Activated naive CD8-positive, alpha-beta T cell treated with anti-CD3 and anti-CD28 coated beads, Interleukin-2, amount 10 ng/mL, durations not matched to agents 7 days and 5 days (primary cell): ENCODE measurements at regions not wholly inside any gene's neighbourhood (a gene's known extent, or its start where the extent isn't known, plus 50 kb on each side); places are given as distances from the start of the nearest gene placed in this dataset.
A peak's percentile ranks its signal among the peaks of the same experiment; 100 is the strongest.

Experiments used
- ATAC-seq: fragments of 150-1000 bp; cut with Tn5 transposase; one replicate; pipeline ENCODE4 v1.10.0; 2021; ENCODE audit warnings: low read depth, moderate library complexity
- POLR2A ChIA-PET: fragments of 350-600 bp; sonication (Branson Sonifier 250); formaldehyde crosslinking; loops from one replicate; lab custom pipeline; 2021; ENCODE audit warnings: antibody characterized with exemption; lab: Charles Lee
- DNase-seq: peaks from one replicate; pipeline ENCODE4 v3.0.0; 2021
- H3K27ac Mint-ChIP-seq: one replicate; pipeline ENCODE4 v1.8.0; 2022; ENCODE audit warnings: mild to moderate bottlenecking, mixed read lengths
- H3K27me3 Mint-ChIP-seq: one replicate; pipeline ENCODE4 v1.8.0; 2022; ENCODE audit warnings: mild to moderate bottlenecking, moderate library complexity, mixed read lengths
- H3K36me3 Mint-ChIP-seq: one replicate; pipeline ENCODE4 v1.8.0; 2021; ENCODE audit warnings: mild to moderate bottlenecking, mixed read lengths
- H3K4me1 Mint-ChIP-seq: one replicate; pipeline ENCODE4 v1.8.0; 2021; ENCODE audit warnings: mixed read lengths
- H3K4me3 Mint-ChIP-seq: one replicate; pipeline ENCODE4 v1.8.0; 2022; ENCODE audit warnings: mild to moderate bottlenecking, moderate library complexity, mixed read lengths
- H3K9me3 Mint-ChIP-seq: one replicate; pipeline ENCODE4 v1.8.0; 2021; ENCODE audit warnings: mixed read lengths

DNA sequence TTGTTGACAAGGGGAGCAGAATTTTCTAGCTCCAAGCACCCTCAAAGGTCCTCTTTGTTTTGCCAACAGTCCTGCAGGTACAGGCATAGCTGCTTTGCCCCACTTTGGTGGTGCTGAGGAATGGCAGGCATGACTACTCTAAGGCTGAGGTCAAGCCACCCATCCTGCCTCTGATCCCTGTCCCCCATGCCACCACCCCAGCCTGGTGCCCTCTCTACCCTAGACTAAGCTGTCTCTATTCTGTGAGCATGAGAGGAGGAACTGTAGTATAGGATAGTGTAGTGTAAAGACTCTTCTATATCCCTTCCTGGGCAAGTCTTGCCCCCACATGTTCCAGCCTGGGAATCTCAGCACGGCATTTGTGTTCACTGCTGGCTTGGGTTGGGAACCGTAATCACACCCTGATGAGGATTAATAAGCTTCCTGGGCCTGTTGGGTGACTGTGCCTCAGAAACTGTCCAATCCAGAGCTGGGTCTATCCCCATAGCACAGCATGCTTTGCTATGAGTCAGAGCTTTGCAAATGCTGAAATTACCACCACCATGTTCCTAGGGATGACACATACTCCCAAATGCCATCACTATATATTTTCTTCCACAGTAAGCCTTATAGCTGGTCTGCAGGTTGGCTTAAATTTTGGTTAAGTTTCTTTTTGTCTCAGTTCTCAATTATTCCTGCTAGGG lies 105.7 kb upstream of the PPP2R5A start:
- Mint-ChIP-seq H3K27ac (no peak overlapping the region), H3K4me1 (peaks cover 8% of the 10 kb centered on the region), H3K27me3 (peaks cover 3% of the 10 kb centered on the region), H3K36me3 (peaks cover 3% of the 10 kb centered on the region), H3K9me3 (no peaks in the 10 kb centered on the region), H3K4me3 (no peak overlapping the region)
- POLR2A ChIA-PET = interaction anchor here (0.7 kb wide), 1 partner anchor 13 kb away, joined by 3 read pairs; no protein-coding TSS in a partner anchor
- ATAC-seq (no peak), DNase-seq (no peak)

DNA sequence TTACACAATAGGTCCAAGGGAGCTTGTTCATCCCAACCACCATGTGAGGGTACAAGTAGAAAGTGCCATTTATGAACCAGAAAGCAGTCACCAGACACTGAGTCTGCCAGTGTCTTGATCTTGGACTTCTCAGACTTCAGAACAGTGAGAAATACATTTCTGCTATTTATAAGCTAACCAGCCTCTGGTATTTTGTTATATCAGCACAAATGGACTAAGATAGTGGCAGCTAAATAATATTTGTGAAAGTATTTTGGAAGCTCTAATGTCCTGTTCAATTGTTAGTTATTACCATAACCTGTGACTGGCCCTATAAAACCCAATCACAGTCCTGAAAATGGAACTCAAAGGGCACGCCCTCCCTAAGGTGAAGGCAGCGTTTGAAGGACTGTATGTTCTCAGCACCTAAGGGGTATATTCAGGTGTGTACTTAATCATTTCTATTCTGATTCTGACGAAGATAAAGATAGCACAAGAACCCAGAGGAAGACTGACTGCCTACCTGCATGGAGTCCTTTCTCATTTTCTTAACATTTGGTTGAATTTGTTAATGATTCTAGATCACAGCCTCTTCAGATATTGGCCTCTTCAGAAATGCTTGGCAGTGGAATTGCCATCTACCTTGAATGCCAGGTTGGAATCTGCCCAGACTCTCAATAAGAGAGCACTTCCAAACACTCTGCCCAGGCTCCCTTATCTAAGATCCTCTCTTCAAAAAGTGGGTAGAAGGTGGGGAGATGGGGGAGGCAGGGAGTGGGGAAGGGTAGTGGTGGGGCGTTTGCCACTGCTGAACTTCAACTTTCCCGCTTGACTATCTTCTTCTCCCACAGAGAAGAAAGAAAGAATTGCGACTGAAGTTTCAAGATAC lies 104.0 kb upstream of the PPP2R5A start:
- Mint-ChIP-seq H3K4me3 (no peak overlapping the region), H3K36me3 (peaks cover 7% of the 10 kb centered on the region), H3K27me3 (peaks cover 3% of the 10 kb centered on the region), H3K4me1 (peaks cover 8% of the 10 kb centered on the region), H3K27ac (no peak overlapping the region), H3K9me3 (no peaks in the 10 kb centered on the region)
- POLR2A ChIA-PET = no interaction called here
- no peak for ATAC-seq
- DNase-seq = no peak

DNA sequence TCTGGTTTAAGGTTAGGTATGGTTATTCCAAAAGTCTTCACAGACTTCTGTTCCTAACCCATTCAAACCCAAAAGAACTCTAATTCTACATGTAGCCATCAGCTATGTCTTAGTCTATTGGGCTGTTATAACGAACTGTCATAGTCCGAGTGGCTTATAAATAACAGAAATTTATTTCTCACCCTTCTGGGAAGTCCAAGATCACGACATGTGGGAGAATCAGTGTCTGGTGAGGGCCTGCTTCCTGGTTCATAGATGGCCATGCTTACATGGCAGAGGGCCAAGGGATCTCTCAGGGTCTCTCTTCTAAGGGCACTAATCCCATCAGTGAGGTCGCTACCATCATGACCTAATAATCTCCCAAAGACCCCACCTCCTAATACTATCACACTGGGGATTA lies 103.0 kb upstream of the PPP2R5A start:
- Mint-ChIP-seq H3K4me3 (no peak overlapping the region), H3K36me3 (peaks cover 7% of the 10 kb centered on the region), H3K27me3 (peaks cover 3% of the 10 kb centered on the region), H3K4me1 (peaks cover 14% of the 10 kb centered on the region), H3K9me3 (no peaks in the 10 kb centered on the region), H3K27ac (no peak overlapping the region)
- POLR2A ChIA-PET = no interaction called here
- no peak for ATAC-seq
- no peak for DNase-seq

DNA sequence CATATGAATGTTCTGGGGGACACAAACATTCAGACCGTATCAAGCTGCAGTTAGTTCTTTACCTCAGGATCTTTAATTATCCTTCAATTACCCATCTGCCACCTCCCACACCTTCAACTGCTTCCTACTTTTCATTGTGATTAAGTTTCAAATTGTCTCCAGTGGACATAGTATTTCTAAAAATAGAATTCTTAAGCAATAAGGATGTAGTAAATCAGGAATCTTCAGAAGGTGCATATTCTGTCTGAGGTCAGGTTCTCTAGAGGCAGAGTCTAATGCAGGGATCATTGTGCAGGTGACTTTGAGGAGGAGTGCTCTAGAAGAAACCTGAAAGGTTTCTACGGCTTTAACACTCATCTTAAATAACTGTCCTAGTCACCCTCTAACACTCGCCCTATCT lies 102.6 kb upstream of the PPP2R5A start:
- H3K9me3 Mint-ChIP-seq = no peaks in the 10 kb centered on the region
- POLR2A ChIA-PET = no interaction called here
- peaks cover 16% of the 10 kb centered on the region for H3K4me1 Mint-ChIP-seq
- H3K4me3 Mint-ChIP-seq = no peak overlapping the region
- ATAC-seq (no peak), DNase-seq (no peak)
- H3K27ac Mint-ChIP-seq = no peak overlapping the region
- peaks cover 7% of the 10 kb centered on the region for H3K36me3 Mint-ChIP-seq
- peaks cover 3% of the 10 kb centered on the region for H3K27me3 Mint-ChIP-seq

DNA sequence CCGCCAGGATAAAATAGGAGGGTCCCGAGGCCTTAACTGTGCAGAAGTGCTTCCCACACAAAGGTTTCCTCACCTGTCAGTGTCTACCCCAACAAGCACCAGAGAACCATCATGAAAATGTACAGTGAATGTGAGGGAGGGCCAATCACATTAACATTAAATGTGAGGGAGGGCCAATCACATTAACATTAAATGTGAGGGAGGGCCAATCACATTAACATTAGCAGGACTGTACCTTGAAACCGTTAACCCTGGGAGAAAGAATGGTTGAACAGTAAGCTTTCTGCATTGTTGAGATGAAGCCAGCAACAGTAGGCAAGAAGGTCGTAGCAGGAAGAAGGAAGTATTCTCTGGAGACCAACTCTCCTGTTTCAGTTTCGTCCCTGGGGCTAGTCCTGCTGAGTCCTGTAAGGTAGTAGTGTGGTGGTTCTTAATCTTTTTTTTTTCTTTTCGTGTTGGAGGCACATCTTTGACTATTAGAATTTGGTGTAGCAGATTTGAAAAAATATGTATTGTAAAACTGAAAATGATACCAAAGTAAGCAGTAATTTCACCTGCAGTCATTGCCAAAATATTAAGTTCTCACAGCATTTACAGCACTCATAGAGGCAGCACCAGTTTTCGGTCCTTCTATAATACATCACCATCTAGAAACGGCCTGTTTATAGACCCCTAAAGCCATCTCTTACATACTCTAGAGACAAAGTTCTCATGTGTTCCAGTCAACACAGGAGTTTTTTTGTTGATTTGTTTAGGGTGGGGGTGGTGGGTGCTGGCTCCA lies 98.6 kb upstream of the PPP2R5A start:
- Mint-ChIP-seq H3K27me3 (peaks cover 3% of the 10 kb centered on the region), H3K27ac (peak overlapping the region; percentile 71), H3K4me3 (peak overlapping the region; percentile 52), H3K4me1 (peaks cover 31% of the 10 kb centered on the region), H3K9me3 (no peaks in the 10 kb centered on the region), H3K36me3 (peaks cover 6% of the 10 kb centered on the region)
- DNase-seq = no peak
- ATAC-seq = peak; percentile 60
- POLR2A ChIA-PET = interaction anchor here (1.2 kb wide), 1 partner anchor 99 kb away, joined by 3 read pairs; no protein-coding TSS in a partner anchor

DNA sequence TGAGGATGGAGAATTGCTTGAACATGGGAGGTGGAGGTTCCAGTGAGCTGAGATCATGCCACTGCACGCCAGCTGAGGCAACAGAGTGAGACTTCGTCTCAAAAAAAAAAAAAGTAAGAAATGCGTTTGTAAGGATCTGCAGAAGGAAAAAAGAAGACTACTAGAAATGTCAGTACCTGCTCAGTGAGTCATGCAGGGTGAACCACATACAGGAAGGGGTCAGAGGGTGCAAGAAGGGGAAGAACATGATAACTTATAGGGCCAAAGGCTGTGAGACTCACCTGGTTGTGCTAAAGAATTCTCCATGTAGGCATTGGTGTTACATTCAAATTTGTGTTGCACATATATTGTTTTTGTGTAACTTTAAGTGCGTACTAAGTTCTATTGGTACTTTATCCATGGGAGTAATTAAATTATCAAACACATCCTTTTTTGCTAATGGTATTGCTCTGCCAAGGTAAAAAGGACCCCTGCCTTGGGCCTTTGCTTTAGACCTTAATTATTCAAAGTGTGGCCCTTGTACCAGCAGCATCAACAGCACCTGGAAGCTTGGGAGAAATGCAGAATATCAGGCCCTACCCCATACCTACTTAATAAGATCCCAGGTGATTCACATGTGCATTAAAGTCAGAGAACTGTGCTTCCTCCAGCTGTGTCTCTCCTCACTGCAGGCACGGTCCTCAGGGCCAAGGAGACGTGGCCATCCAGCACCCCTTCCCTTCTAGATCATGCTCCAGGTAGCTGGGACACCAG lies 96.4 kb upstream of the PPP2R5A start:
- Mint-ChIP-seq H3K9me3 (no peaks in the 10 kb centered on the region), H3K4me1 (peaks cover 31% of the 10 kb centered on the region), H3K27ac (peak overlapping the region; percentile 53), H3K36me3 (peaks cover 6% of the 10 kb centered on the region), H3K4me3 (peak overlapping the region; percentile 30), H3K27me3 (peaks cover 5% of the 10 kb centered on the region)
- POLR2A ChIA-PET = interaction anchor here (0.6 to 1.4 kb wide), 4 partner anchors 97 to 863 kb away, joined by 3 to 4 read pairs (median 4); partner anchors contain the start of gene PPP2R5A
- peak; percentile 92 for ATAC-seq
- DNase-seq = no peak

DNA sequence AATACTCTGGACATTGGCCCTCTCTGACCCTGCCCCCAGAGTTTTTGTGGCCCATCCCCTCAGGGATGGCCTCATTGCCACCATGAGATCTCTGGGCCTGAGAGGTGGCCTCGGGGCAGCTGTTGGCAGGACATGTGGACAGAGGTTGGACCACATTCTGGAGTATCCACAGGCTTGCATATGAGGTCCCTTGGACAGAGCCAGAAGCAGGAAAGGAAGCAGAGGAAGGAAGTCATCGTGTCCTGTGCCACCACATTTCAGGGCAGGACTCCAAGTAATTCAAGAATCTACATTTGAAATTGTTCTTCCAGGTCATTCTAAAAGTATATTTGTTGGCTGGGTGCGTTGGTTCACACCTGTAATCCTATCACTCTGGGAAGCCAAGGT lies 95.9 kb upstream of the PPP2R5A start:
- peak overlapping the region; percentile 36 for H3K27ac Mint-ChIP-seq

DNA sequence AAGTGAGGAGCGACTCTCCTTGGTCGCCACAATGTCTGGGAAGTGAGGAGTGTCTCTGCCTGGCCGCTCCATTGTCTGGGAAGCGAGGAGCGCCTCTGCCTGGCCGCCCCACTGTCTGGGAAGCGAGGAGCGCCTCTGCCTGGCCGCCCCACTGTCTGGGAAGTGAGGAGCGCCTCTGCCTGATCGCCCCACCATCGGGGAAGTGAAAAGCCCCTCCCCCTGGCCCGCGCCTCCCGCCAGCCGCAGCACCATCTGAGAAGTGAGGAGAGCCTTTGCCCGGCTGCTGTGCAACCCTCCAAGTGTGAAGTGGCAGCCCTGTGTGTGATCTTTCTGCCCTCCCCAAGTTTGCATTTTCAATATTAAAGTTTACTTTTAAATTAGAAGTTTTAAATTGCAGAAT lies 95.0 kb upstream of the PPP2R5A start:
- Mint-ChIP-seq H3K9me3 (no peaks in the 10 kb centered on the region), H3K4me3 (no peak overlapping the region), H3K27me3 (peaks cover 5% of the 10 kb centered on the region), H3K4me1 (peaks cover 31% of the 10 kb centered on the region), H3K36me3 (peaks cover 8% of the 10 kb centered on the region), H3K27ac (no peak overlapping the region)
- no peak for DNase-seq
- POLR2A ChIA-PET = interaction anchor here (1.2 kb wide), 1 partner anchor 96 kb away, joined by 4 read pairs; the partner anchor contains the start of gene PPP2R5A
- no peak for ATAC-seq

More for the DNA sequence above, 95.9 kb upstream of the PPP2R5A start:
- DNase-seq = no peak
- H3K36me3 Mint-ChIP-seq = peaks cover 6% of the 10 kb centered on the region
- H3K4me1 Mint-ChIP-seq = peaks cover 31% of the 10 kb centered on the region
- ATAC-seq = no peak
- H3K27me3 Mint-ChIP-seq = peaks cover 5% of the 10 kb centered on the region
- POLR2A ChIA-PET = interaction anchor here (1.2 kb wide), 1 partner anchor 96 kb away, joined by 4 read pairs; the partner anchor contains the start of gene PPP2R5A
- H3K4me3 Mint-ChIP-seq = no peak overlapping the region
- no peaks in the 10 kb centered on the region for H3K9me3 Mint-ChIP-seq

DNA sequence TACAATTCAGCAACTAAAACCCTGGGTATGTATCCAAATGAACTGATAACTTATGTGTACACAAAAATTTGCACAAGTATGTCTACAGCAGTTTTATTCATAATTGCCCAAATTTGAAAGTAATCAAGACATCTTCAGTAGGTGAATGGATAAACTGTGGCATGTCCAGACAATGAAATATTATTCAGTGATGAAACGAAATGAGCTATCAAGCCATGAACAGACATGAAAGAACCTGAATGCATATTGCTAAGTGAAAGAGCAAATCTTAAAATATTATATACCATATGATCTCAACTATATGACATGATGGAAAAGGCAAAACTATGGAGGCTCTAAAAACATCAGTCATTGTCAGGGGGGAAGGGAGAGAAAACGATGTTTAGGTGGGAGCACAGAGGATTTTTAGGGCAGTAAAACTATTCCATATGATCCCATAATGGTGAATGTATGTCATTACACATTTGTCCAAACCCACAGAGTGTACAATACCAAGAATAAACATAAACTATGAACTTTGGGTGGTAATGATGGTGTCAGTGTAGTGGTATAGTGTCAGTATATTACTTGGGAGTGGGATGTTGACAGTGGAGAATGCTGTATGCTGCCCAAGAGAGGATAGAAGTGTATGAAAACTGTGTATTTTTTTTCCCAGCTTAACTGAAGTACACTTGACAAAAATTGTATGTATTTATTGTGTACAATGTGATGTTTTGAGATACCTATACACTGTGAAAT lies 92.8 kb upstream of the PPP2R5A start:
- H3K27ac Mint-ChIP-seq = no peak overlapping the region
- H3K36me3 Mint-ChIP-seq = peaks cover 15% of the 10 kb centered on the region
- H3K4me3 Mint-ChIP-seq = no peak overlapping the region
- POLR2A ChIA-PET = interaction anchor here (0.6 kb wide), 1 partner anchor 13 kb away, joined by 3 read pairs; no protein-coding TSS in a partner anchor
- H3K9me3 Mint-ChIP-seq = peaks cover 3% of the 10 kb centered on the region
- H3K4me1 Mint-ChIP-seq = peaks cover 21% of the 10 kb centered on the region
- ATAC-seq (no peak), DNase-seq (no peak)
- peaks cover 5% of the 10 kb centered on the region for H3K27me3 Mint-ChIP-seq

DNA sequence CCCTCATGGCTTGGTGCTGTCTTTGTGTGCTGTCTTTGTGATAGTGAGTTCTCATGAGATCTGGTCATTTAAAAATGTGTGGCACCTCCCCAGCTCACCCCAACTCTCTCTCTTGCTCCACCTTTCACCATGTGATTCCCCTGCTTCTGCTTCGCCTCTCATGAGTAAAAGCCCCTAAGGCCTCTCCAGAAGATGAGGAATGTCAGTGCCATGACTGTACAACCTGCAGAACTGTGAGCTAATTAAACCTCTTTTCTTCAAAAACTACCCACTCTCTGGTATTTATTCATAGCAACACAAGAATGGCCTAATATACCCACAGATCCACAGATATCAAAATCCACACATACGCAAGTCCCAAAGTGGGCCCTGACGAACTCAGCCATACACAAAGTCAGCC lies 88.9 kb upstream of the PPP2R5A start:
- peaks cover 5% of the 10 kb centered on the region for H3K27me3 Mint-ChIP-seq
- ATAC-seq = no peak
- POLR2A ChIA-PET = no interaction called here
- H3K27ac Mint-ChIP-seq = peak overlapping the region; percentile 37
- no peaks in the 10 kb centered on the region for H3K4me1 Mint-ChIP-seq
- H3K4me3 Mint-ChIP-seq = no peak overlapping the region
- DNase-seq = no peak
- H3K9me3 Mint-ChIP-seq = peaks cover 5% of the 10 kb centered on the region
- H3K36me3 Mint-ChIP-seq = peaks cover 16% of the 10 kb centered on the region

DNA sequence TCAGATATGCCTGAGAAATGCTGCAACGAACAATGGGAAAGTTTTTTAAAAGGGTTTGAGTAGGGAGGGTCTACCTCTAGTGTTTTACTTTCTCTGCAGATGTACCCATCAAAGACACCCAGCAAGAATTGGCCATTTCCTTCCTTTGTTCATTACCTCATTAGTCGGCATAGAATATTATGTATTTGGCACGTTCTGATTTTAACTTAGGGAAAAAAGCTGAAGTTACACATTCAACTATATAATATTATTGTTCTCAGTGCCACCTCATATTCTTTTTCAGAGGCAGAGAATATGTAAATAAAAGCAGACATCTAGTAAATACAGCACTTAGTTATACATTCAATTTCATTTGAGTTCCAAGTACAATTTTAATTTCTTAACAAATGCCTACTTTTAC lies 83.7 kb upstream of the PPP2R5A start:
- POLR2A ChIA-PET = no interaction called here

DNA sequence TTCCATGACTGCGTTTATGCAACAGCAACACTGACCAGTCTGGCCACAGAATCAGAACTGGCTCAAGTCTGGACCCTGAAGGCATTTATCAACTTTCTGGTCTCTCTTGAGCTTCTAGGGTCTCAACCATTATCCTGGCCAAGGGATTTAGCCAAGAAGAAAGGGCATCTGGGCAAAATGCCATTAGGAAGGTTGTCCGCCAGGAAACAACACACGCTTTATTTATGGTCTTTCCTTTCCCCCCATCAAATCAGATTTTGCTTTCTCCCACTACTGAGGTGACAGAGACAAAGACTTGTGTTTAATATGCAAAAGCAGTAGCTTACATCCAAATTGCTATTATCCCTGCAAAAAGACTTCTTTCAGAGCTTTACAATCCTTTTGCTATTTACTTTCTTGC lies 81.6 kb upstream of the PPP2R5A start:
- ATAC-seq = no peak
- Mint-ChIP-seq H3K4me3 (no peak overlapping the region), H3K27me3 (peaks cover 7% of the 10 kb centered on the region), H3K4me1 (no peaks in the 10 kb centered on the region), H3K27ac (no peak overlapping the region), H3K9me3 (peaks cover 5% of the 10 kb centered on the region), H3K36me3 (peaks cover 2% of the 10 kb centered on the region)
- DNase-seq = no peak
- POLR2A ChIA-PET = no interaction called here

More for the DNA sequence above, 83.7 kb upstream of the PPP2R5A start:
- DNase-seq (no peak), ATAC-seq (no peak)
- no peak overlapping the region for H3K4me3 Mint-ChIP-seq
- no peak overlapping the region for H3K27ac Mint-ChIP-seq
- H3K27me3 Mint-ChIP-seq = peaks cover 7% of the 10 kb centered on the region
- H3K9me3 Mint-ChIP-seq = peaks cover 5% of the 10 kb centered on the region
- H3K4me1 Mint-ChIP-seq = no peaks in the 10 kb centered on the region
- H3K36me3 Mint-ChIP-seq = peaks cover 2% of the 10 kb centered on the region
